Esophagus squamous epithelium (tissue), 5 donors: ENCODE measurements at regions not wholly inside any gene's neighbourhood (a gene's known extent, or its start where the extent isn't known, plus 50 kb on each side); places are given as distances from the start of the nearest gene placed in this dataset.

Experiments
- DNase-seq: peaks from one replicate; lab custom pipeline; 2025; lab: John Stamatoyannopoulos, UW
- H3K27ac ChIP-seq, 4 donors: fragments of 200-600 bp; sonication (generic); one replicate each; pipeline ENCODE4 v1.5.1; 2016 to 2019; ENCODE audit warnings: mild to moderate bottlenecking in 1 of 4
- H3K27me3 ChIP-seq, 4 donors: fragments of 200-600 bp; sonication (generic); 1 replicate in 3 of 4; 2 replicates in 1 of 4; pipeline versions ENCODE4 v1.5.1 to v1.6.0; 2017 to 2021; ENCODE audit warnings: antibody characterized with exemption in 1 of 4
- H3K36me3 ChIP-seq, 3 donors: fragments of 200-600 bp; sonication (generic); one replicate each; pipeline ENCODE4 v1.5.1; 2016 to 2019
- H3K4me1 ChIP-seq, 3 donors: fragments of 200-600 bp; sonication (generic); one replicate each; pipeline ENCODE4 v1.5.1; 2017 to 2019
- H3K4me3 ChIP-seq, 4 donors: fragments of 200-600 bp; sonication (generic); 1 replicate in 3 of 4; 2 replicates in 1 of 4; pipeline ENCODE4 v1.5.1; 2016 to 2019; ENCODE audit warnings: mild to moderate bottlenecking in 2 of 4, moderate library complexity in 1 of 4
- H3K9me3 ChIP-seq, 3 donors: fragments of 200-600 bp; sonication (generic); one replicate each; pipeline ENCODE4 v1.5.1; 2016 to 2019
- CTCF ChIP-seq, 6 experiments: fragments of 450-650 bp in 4 of 6; fragments of 200-600 bp in 2 of 6; sonication (generic) in 2 of 6; IDR thresholded peaks; one replicate each; pipeline ENCODE4 v1.5.1; 2016 to 2019; ENCODE audit warnings: antibody characterized with exemption in 6 of 6, mild to moderate bottlenecking in 4 of 6, moderate library complexity in 4 of 6
- POLR2A ChIP-seq, 4 donors: fragments of 450-650 bp; IDR thresholded peaks; one replicate each; pipeline ENCODE4 v1.6.1; 2017; ENCODE audit warnings: antibody characterized with exemption in 4 of 4, mild to moderate bottlenecking in 4 of 4, moderate library complexity in 3 of 4
- WGBS, 2 donors: methylation state at CpG; one replicate each; pipeline ENCODE4 v1.1.5; 2018; 5-methylcytosine and 5-hydroxymethylcytosine counted together
- intact Hi-C: fragments of 100-400 bp; cut with DNase I; formaldehyde crosslinking; loops from one replicate; pipeline ENCODE4 v1.15.0; 2022
- donor health status: DM: yes; HTN: yes; CAD: no.

DNA sequence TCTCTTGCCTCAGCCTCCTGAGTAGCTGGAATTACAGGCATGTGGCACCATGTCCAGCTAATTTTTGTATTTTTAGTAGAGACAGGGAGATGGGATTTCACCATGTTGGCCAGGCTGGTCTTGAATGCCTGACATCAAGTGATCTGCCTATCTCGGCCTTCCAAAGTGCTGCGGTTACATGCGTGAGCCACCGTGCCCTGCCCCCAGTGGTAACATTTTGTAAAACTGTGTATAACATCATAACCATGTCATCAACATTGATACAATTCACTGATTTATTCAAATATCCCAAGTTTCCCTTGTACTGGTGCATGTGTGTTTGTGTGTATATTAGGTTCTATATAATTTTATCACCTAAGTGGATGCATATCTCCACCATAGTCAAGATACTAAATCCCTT, 70.0 kb downstream of the PDCL3 start:
- intact Hi-C loops: no loop called here
- Histone ChIP-seq H3K27me3 (peaks cover 0 to 14% (median 0%) of the 10 kb centered on the region in 4 donors), H3K27ac (no peak overlapping the region), H3K36me3 (no peaks in the 10 kb centered on the region), H3K9me3 (no peaks in the 10 kb centered on the region), H3K4me1 (no peaks in the 10 kb centered on the region), H3K4me3 (no peak overlapping the region)
- WGBS, 2 donors: 83 to 100% methylated on average over 4 of the region's 4 CpGs
- DNase-seq: no peak
- TF ChIP-seq POLR2A (IDR thresholded peaks at IDR 0.05): no peak
- TF ChIP-seq CTCF (IDR thresholded peaks at IDR 0.05): no peak

DNA sequence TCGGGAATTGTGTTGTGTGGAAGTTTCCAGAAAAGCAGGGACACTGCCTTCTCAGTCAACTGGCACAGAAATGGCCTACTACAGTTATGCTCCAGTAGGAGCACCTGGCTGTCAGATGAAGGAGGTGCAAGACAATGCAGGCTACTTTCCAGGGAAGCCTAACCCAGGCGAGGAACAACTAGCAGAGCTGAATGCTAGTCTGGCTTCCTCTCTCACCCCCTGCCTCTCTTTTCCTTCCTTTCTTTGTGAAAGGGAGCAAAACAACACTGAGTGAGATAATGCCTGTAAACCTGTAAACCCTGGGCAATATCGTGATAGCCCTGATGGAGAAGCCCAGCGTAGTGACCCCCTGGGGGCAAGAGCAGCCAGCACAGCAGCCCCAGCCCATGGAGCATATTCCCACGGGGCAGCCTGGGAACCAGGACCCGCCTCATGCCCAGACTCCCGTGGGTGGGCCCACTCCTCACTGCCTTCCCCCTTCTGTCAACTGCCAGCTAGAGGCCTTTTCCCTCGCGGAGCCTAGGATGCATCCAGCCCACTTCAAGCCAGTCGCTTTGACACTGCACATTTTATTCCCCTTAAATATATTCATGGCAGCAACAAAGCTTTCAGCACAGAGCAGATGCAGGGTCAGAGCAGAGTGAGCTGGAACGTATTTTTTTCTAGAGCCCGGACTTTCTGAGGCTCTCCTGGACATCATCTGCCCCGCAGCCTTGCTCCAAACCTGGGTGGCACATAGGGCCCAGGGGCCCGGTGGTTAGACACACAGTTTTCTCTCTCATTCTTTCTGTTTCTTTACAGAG, 77.0 kb downstream of the PDCL3 start:
- H3K9me3 ChIP-seq: no peaks in the 10 kb centered on the region
- DNase-seq: no peak
- no peaks in the 10 kb centered on the region for H3K36me3 ChIP-seq
- intact Hi-C loops: no loop called here
- TF ChIP-seq CTCF (IDR thresholded peaks at IDR 0.05) (no peak), POLR2A (IDR thresholded peaks at IDR 0.05) (no peak)
- no peaks in the 10 kb centered on the region for H3K4me1 ChIP-seq
- H3K4me3 ChIP-seq: no peak overlapping the region
- H3K27me3 ChIP-seq: peaks cover 0 to 27% (median 0%) of the 10 kb centered on the region in 4 donors
- WGBS, 2 donors: 66 to 77% methylated on average over 11 to 12 of the region's 14 CpGs
- H3K27ac ChIP-seq: no peak overlapping the region

DNA sequence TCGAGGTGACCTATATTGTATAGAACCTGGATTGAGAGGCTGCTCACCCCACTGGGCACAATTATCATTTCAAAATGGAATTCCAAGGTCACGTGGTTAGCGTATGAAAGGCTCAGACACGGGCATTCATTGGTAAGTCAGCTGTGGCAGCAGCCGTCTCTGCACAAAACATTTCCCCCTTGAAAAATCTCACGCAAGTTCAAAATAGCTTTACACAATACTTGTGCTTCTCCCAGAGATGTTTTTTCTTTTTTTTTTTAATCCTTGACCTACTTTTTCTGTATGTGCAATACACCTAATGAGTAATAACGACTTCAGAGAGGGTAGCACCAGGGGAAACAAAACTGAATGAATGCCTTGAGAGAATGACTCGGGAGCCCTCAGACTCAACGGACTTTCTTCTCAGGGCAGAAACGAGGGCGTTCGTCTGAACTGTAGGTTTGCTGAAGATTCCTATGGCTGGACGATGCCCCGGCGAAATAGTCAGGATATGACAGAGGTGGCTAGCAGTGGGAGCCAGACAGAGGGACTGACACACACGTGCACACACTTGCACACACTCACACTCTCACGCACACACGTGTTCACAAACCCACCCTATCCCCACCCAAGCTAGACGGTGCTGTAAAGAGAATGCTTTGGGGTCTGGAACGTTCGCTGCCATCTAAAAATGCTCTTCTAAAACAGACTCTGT, 77.8 kb downstream of the PDCL3 start:
- Histone ChIP-seq H3K4me1 (no peaks in the 10 kb centered on the region), H3K9me3 (no peaks in the 10 kb centered on the region), H3K36me3 (no peaks in the 10 kb centered on the region), H3K27ac (no peak overlapping the region), H3K4me3 (no peak overlapping the region), H3K27me3 (peaks cover 0 to 27% (median 0%) of the 10 kb centered on the region in 4 donors)
- 68% methylated on average over 20 of the region's 21 CpGs for WGBS, 2 donors
- no peak for DNase-seq
- intact Hi-C loops: no loop called here
- TF ChIP-seq POLR2A (IDR thresholded peaks at IDR 0.05) (no peak), CTCF (IDR thresholded peaks at IDR 0.05) (no peak)

GRCh38 chr2:100641125-100641435, 78.3 kb downstream of the PDCL3 start:
- TF ChIP-seq POLR2A (IDR thresholded peaks at IDR 0.05): no peak
- no peak for TF ChIP-seq CTCF (IDR thresholded peaks at IDR 0.05)
- H3K9me3 ChIP-seq: no peaks in the 10 kb centered on the region
- 82 to 93% methylated on average over 11 of the region's 11 CpGs for WGBS, 2 donors
- peaks cover 0 to 27% (median 0%) of the 10 kb centered on the region in 4 donors for H3K27me3 ChIP-seq
- no peak overlapping the region for H3K27ac ChIP-seq
- intact Hi-C loops: no loop called here
- H3K4me3 ChIP-seq: no peak overlapping the region
- no peaks in the 10 kb centered on the region for H3K4me1 ChIP-seq
- H3K36me3 ChIP-seq: no peaks in the 10 kb centered on the region
- no peak for DNase-seq

GRCh38 chr2:100642425-100642824, 79.6 kb downstream of the PDCL3 start:
- Histone ChIP-seq H3K27me3 (peaks cover 0 to 24% (median 0%) of the 10 kb centered on the region in 4 donors), H3K4me3 (no peak overlapping the region), H3K4me1 (no peaks in the 10 kb centered on the region), H3K27ac (no peak overlapping the region), H3K9me3 (no peaks in the 10 kb centered on the region), H3K36me3 (no peaks in the 10 kb centered on the region)
- intact Hi-C loops: no loop called here
- WGBS, 2 donors: 100% methylated on average over 1 of the region's 8 CpGs; no CpG with 5 or more reads in 1 of the 2 donors
- TF ChIP-seq CTCF (IDR thresholded peaks at IDR 0.05) (no peak), POLR2A (IDR thresholded peaks at IDR 0.05) (no peak)
- no peak for DNase-seq
